ENCODE measurements at regions not wholly inside any gene's neighbourhood (a gene's known extent, or its start where the extent isn't known, plus 50 kb on each side); places are given as distances from the start of the nearest gene placed in this dataset.

DNA sequence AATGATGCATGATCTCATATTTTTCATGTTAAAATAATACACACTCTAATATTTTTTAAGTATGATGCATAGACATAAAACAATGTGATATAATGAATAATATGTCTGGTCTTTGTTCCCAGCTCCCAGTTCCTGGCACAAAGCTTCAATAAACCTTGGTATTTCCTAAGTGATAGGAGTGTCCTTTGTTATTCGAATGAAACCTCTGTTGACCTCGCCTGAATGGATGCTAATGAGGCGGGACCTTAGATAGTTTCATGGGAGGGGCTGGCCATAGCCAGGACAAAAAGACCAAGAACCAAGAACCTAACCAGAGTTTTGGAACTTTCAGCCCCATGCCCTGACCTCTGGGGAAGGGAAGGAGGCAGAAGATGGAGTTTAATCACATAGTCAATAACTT, 257.7 kb upstream of the COPS8 start:
- no peaks in the 10 kb centered on the region for H3K9me3 ChIP-seq
- intact Hi-C loops (cut with DNase I) = no loop called here
- H3K27ac ChIP-seq = no peak overlapping the region
- DNase-seq = no peak
- no peak overlapping the region for H3K9ac ChIP-seq (ENCODE audit: low read depth in 2 of 2, low read length in 2 of 2)
- TF ChIP-seq, protein P1, sequence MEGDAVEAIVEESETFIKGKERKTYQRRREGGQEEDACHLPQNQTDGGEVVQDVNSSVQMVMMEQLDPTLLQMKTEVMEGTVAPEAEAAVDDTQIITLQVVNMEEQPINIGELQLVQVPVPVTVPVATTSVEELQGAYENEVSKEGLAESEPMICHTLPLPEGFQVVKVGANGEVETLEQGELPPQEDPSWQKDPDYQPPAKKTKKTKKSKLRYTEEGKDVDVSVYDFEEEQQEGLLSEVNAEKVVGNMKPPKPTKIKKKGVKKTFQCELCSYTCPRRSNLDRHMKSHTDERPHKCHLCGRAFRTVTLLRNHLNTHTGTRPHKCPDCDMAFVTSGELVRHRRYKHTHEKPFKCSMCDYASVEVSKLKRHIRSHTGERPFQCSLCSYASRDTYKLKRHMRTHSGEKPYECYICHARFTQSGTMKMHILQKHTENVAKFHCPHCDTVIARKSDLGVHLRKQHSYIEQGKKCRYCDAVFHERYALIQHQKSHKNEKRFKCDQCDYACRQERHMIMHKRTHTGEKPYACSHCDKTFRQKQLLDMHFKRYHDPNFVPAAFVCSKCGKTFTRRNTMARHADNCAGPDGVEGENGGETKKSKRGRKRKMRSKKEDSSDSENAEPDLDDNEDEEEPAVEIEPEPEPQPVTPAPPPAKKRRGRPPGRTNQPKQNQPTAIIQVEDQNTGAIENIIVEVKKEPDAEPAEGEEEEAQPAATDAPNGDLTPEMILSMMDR (IDR thresholded peaks at IDR 0.05) = no peak
- no peaks in the 10 kb centered on the region for H3K27me3 ChIP-seq
- H3K36me3 ChIP-seq = no peaks in the 10 kb centered on the region
- H3K4me3 ChIP-seq = no peak overlapping the region
- no peaks in the 10 kb centered on the region for H3K4me1 ChIP-seq

DNA sequence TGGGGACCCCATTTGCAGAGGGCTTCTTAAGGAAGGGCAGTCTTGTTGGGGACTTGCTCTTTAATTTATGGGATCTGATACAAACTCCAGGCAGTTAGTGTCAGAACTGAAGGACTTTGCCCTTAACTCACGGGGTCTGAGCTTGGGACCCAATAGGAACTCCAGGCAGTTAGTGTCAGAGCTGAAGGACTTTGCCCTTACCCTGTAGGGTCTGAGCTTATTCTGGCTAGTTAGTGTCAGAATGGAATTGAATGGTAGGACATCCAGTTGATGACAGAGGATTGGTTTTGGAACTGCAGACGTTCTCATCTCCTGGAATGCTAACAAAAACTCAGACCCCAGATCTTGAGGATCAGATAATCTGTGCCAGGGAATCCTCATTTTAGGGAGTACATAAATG, 256.9 kb upstream of the COPS8 start:
- Histone ChIP-seq H3K27ac (no peak overlapping the region), H3K4me3 (no peak overlapping the region), H3K9me3 (no peaks in the 10 kb centered on the region), H3K9ac (ENCODE audit: low read depth in 2 of 2, low read length in 2 of 2) (no peak overlapping the region), H3K4me1 (no peaks in the 10 kb centered on the region), H3K36me3 (no peaks in the 10 kb centered on the region), H3K27me3 (no peaks in the 10 kb centered on the region)
- intact Hi-C loops (cut with DNase I) = no loop called here
- TF ChIP-seq, protein P1 (IDR thresholded peaks at IDR 0.05) = no peak
- no peak for DNase-seq

DNA sequence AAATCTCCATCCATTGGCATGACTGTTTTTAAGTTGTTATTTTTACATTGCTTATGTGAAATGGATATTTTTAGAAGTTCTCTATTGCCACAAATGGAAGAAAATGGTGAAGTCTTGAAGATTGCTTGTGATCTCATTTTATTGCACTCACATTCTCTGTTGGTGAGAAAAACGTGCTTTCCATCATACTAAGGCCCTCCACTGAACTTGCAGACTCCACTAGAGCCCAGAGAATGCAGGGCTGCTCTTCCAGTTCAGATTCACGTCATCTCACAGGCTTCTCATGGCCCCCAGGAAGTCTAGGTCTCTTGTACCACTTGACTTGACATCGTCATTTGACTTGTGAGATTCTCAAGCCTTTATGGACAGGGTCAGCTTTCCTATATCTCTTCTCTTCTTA, 254.8 kb upstream of the COPS8 start:
- Histone ChIP-seq H3K4me3 (no peak overlapping the region), H3K27me3 (no peaks in the 10 kb centered on the region), H3K9me3 (no peaks in the 10 kb centered on the region), H3K27ac (no peak overlapping the region), H3K9ac (ENCODE audit: low read depth in 2 of 2, low read length in 2 of 2) (no peak overlapping the region), H3K36me3 (no peaks in the 10 kb centered on the region), H3K4me1 (no peaks in the 10 kb centered on the region)
- intact Hi-C loops (cut with DNase I) = no loop called here
- no peak for DNase-seq
- TF ChIP-seq, protein P1 (IDR thresholded peaks at IDR 0.05) = no peak

DNA sequence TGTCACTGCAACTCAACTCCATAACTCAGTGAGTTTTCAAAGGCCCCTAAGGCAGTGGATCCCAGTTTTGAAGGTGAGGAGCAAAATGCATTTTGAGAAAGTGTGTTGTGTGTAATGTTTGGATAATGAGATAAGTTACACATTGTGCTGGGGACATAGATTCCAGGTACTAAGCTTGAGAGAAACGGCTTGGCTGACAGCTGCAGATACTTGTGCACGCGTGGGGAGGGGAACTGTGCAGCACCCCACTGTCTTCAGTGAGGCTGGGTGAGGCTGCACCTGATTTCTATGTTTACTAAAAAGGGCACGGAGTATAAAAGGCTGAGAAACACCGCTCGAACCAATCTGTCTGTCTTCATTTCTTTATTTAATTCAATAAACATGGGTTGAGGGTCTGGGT, 254.0 kb upstream of the COPS8 start:
- Histone ChIP-seq H3K27me3 (no peaks in the 10 kb centered on the region), H3K9ac (ENCODE audit: low read depth in 2 of 2, low read length in 2 of 2) (no peak overlapping the region), H3K36me3 (no peaks in the 10 kb centered on the region), H3K9me3 (no peaks in the 10 kb centered on the region), H3K4me1 (no peaks in the 10 kb centered on the region), H3K27ac (no peak overlapping the region), H3K4me3 (no peak overlapping the region)
- TF ChIP-seq, protein P1 (IDR thresholded peaks at IDR 0.05) = no peak
- intact Hi-C loops (cut with DNase I) = no loop called here
- DNase-seq = no peak

DNA sequence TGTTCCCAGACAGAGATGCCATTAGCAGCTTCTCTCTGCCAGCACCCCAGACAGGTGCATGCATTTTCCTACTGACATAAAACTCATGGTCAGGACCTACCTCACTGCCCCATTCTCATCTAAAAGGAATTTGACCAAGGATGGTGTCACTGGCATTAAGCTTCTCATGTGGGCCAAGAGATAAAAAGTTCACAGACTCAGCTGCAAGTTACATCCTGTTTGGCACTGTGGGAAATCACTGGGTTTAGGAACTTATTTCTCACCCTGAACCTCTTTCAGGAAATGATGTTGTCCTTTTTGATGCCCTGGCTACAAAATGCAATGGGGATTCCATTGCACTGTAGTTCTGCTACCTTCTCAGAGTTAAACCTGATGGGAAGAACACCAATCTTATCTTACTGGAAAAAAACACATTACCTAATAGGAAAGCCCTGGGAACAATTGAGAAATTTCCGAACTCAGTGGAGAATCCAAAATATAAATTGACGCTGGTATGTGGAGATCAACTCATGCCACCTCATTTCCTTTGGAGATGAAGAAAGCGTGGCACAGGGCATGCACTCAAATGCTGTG, 252.1 kb upstream of the COPS8 start:
- DNase-seq = no peak
- H3K27me3 ChIP-seq = no peaks in the 10 kb centered on the region
- intact Hi-C loops (cut with DNase I) = no loop called here
- no peak overlapping the region for H3K27ac ChIP-seq
- no peak overlapping the region for H3K9ac ChIP-seq (ENCODE audit: low read depth in 2 of 2, low read length in 2 of 2)
- H3K36me3 ChIP-seq = no peaks in the 10 kb centered on the region
- no peaks in the 10 kb centered on the region for H3K9me3 ChIP-seq
- TF ChIP-seq, protein P1 (IDR thresholded peaks at IDR 0.05) = no peak
- no peaks in the 10 kb centered on the region for H3K4me1 ChIP-seq
- no peak overlapping the region for H3K4me3 ChIP-seq
